ENCODE measurements at regions not wholly inside any gene's neighbourhood (a gene's known extent, or its start where the extent isn't known, plus 50 kb on each side); places are given as distances from the start of the nearest gene placed in this dataset.

GRCh38 chr11:134795017-134795416 lies 383.0 kb upstream of the B3GAT1 start:
- no peaks in the 10 kb centered on the region for H3K79me2 ChIP-seq (ENCODE audit: insufficient read depth, low read length)
- Mint-ChIP-seq H3K27ac (ENCODE audit: unreplicated experiment) (no peak overlapping the region), H3K4me3 (ENCODE audit: unreplicated experiment) (no peak overlapping the region), H3K27me3 (ENCODE audit: low read depth, unreplicated experiment) (peaks cover 11% of the 10 kb centered on the region), H3K9me3 (ENCODE audit: unreplicated experiment) (no peaks in the 10 kb centered on the region), H3K4me1 (ENCODE audit: low read depth, unreplicated experiment) (peaks cover 9% of the 10 kb centered on the region), H3K36me3 (ENCODE audit: low read depth, unreplicated experiment) (no peaks in the 10 kb centered on the region)
- H3K9me3 ChIP-seq (ENCODE audit: insufficient read depth, low read depth, low read length): no peaks in the 10 kb centered on the region
- TF ChIP-seq CTCF (IDR thresholded peaks at IDR 0.05; ENCODE audit: insufficient read depth, low read depth, low read length) (no peak), EZH2 (IDR thresholded peaks at IDR 0.05; ENCODE audit: insufficient read depth, low read length) (no peak)
- no peaks in the 10 kb centered on the region for H3K36me3 ChIP-seq (ENCODE audit: insufficient read depth, low read length)
- no peak for DNase-seq (ENCODE audit: low read depth)
- H3K4me3 ChIP-seq (ENCODE audit: insufficient read depth, low read depth, low read length): no peak overlapping the region
- H3K27me3 ChIP-seq (ENCODE audit: insufficient read depth, low read length): no peaks in the 10 kb centered on the region
- H3K9ac ChIP-seq (ENCODE audit: low read length): no peak overlapping the region
- no peak overlapping the region for H3K4me2 ChIP-seq (ENCODE audit: low read length)
- no peak for FAIRE-seq
- H2AFZ ChIP-seq (ENCODE audit: low read depth, low read length): no peak overlapping the region
- no peaks in the 10 kb centered on the region for H3K4me1 ChIP-seq (ENCODE audit: insufficient read depth, low read length)
- no peak overlapping the region for H3K27ac ChIP-seq (ENCODE audit: low read depth, low read length)
- no peaks in the 10 kb centered on the region for H4K20me1 ChIP-seq (ENCODE audit: insufficient read depth, low read length)

GRCh38 chr11:134794192-134794591 lies 382.1 kb upstream of the B3GAT1 start:
- H3K9me3 ChIP-seq (ENCODE audit: insufficient read depth, low read depth, low read length): no peaks in the 10 kb centered on the region
- H3K4me2 ChIP-seq (ENCODE audit: low read length): no peak overlapping the region
- H3K27ac Mint-ChIP-seq (ENCODE audit: unreplicated experiment): no peak overlapping the region
- H3K27me3 Mint-ChIP-seq (ENCODE audit: low read depth, unreplicated experiment): peaks cover 11% of the 10 kb centered on the region
- no peaks in the 10 kb centered on the region for H3K27me3 ChIP-seq (ENCODE audit: insufficient read depth, low read length)
- FAIRE-seq: no peak
- no peak overlapping the region for H3K27ac ChIP-seq (ENCODE audit: low read depth, low read length)
- no peak for DNase-seq (ENCODE audit: low read depth)
- H3K4me1 ChIP-seq (ENCODE audit: insufficient read depth, low read length): no peaks in the 10 kb centered on the region
- H2AFZ ChIP-seq (ENCODE audit: low read depth, low read length): no peak overlapping the region
- H3K79me2 ChIP-seq (ENCODE audit: insufficient read depth, low read length): no peaks in the 10 kb centered on the region
- no peak overlapping the region for H3K4me3 Mint-ChIP-seq (ENCODE audit: unreplicated experiment)
- no peak overlapping the region for H3K4me3 ChIP-seq (ENCODE audit: insufficient read depth, low read depth, low read length)
- H3K36me3 ChIP-seq (ENCODE audit: insufficient read depth, low read length): no peaks in the 10 kb centered on the region
- no peaks in the 10 kb centered on the region for H3K9me3 Mint-ChIP-seq (ENCODE audit: unreplicated experiment)
- H3K4me1 Mint-ChIP-seq (ENCODE audit: low read depth, unreplicated experiment): peaks cover 9% of the 10 kb centered on the region
- TF ChIP-seq CTCF (IDR thresholded peaks at IDR 0.05; ENCODE audit: insufficient read depth, low read depth, low read length) (no peak), EZH2 (IDR thresholded peaks at IDR 0.05; ENCODE audit: insufficient read depth, low read length) (no peak)
- no peaks in the 10 kb centered on the region for H3K36me3 Mint-ChIP-seq (ENCODE audit: low read depth, unreplicated experiment)
- H3K9ac ChIP-seq (ENCODE audit: low read length): no peak overlapping the region
- H4K20me1 ChIP-seq (ENCODE audit: insufficient read depth, low read length): no peaks in the 10 kb centered on the region

GRCh38 chr11:134792677-134793076 lies 380.6 kb upstream of the B3GAT1 start:
- FAIRE-seq (no peak), DNase-seq (ENCODE audit: low read depth) (no peak)
- H3K27ac Mint-ChIP-seq (ENCODE audit: unreplicated experiment): no peak overlapping the region
- Histone ChIP-seq H3K4me2 (ENCODE audit: low read length) (no peak overlapping the region), H3K9me3 (ENCODE audit: insufficient read depth, low read depth, low read length) (no peaks in the 10 kb centered on the region), H3K4me3 (ENCODE audit: insufficient read depth, low read depth, low read length) (no peak overlapping the region), H3K36me3 (ENCODE audit: insufficient read depth, low read length) (no peaks in the 10 kb centered on the region), H3K9ac (ENCODE audit: low read length) (no peak overlapping the region), H3K27ac (ENCODE audit: low read depth, low read length) (no peak overlapping the region), H3K4me1 (ENCODE audit: insufficient read depth, low read length) (no peaks in the 10 kb centered on the region), H3K27me3 (ENCODE audit: insufficient read depth, low read length) (no peaks in the 10 kb centered on the region), H3K79me2 (ENCODE audit: insufficient read depth, low read length) (no peaks in the 10 kb centered on the region), H2AFZ (ENCODE audit: low read depth, low read length) (no peak overlapping the region), H4K20me1 (ENCODE audit: insufficient read depth, low read length) (no peaks in the 10 kb centered on the region)
- H3K36me3 Mint-ChIP-seq (ENCODE audit: low read depth, unreplicated experiment): no peaks in the 10 kb centered on the region
- no peak for TF ChIP-seq EZH2 (IDR thresholded peaks at IDR 0.05; ENCODE audit: insufficient read depth, low read length)
- TF ChIP-seq CTCF (IDR thresholded peaks at IDR 0.05; ENCODE audit: insufficient read depth, low read depth, low read length): no peak
- no peaks in the 10 kb centered on the region for H3K9me3 Mint-ChIP-seq (ENCODE audit: unreplicated experiment)
- peaks cover 9% of the 10 kb centered on the region for H3K4me1 Mint-ChIP-seq (ENCODE audit: low read depth, unreplicated experiment)
- H3K27me3 Mint-ChIP-seq (ENCODE audit: low read depth, unreplicated experiment): peaks cover 6% of the 10 kb centered on the region
- no peak overlapping the region for H3K4me3 Mint-ChIP-seq (ENCODE audit: unreplicated experiment)

Measured in astrocyte (in vitro differentiated cells and primary cell).